ENCODE measurements at regions not wholly inside any gene's neighbourhood (a gene's known extent, or its start where the extent isn't known, plus 50 kb on each side); places are given as distances from the start of the nearest gene placed in this dataset.

DNA sequence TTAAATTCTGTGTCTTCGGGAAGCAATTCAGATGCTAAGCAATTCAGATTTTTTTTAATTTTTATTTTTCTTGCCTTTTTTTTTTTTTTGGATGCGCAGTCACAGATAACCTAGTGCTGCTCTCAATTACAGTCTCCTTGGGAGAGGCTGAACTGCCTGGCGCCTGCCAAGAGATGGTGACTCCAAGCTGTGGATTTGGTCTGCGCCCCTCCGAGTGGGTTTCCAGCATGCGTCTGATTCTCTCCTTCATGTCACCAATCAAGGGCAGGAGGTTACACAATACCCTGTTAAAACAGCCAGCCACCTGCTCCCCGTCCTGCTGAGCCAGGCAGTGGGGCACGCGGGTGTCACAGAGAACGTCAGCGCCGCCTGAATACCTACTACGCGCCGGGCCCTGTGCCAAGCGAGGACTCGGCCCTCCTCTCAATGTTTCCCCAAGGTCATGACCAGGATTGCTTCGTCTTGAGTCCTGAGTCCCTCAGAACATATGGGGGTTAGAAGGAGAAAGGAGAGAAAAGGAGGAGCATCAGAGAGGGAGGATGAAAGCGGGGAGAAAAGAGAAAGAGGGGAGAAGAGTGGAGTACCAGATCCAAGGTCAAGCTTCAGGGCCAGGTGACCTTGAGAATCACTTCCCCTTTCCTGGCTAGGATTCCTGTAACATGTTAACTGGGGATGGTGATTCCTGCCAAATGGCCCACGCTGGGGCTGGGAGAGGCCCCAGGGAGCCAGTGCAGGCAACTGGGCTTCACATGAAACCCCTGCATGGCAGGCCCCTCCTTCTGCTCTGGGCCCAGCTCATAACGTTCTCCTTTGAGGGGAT lies 213.6 kb downstream of the URI1 start:
- H3K9me3 Mint-ChIP-seq = no peaks in the 10 kb centered on the region
- peaks cover 42% of the 10 kb centered on the region for H3K4me1 Mint-ChIP-seq

DNA sequence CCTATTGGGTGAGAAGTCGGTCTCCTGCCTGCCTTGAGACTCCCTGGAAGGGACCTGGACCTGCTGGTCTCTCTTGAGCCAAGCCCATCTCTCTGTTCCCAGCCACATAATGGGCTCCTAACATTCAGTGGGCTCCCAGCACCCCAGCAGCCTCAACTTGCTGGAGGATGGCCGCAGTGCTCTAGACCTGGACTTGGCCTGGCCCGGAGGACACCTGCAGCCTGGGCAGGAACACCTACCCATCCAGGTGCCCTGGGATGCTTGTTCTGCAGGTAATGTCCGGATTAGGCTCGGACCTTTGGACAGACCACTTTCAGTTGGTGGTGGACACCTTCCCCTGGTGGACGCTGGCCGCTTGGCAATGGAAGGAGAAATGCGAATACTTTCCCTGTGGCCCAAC lies 214.6 kb downstream of the URI1 start:
- Mint-ChIP-seq H3K27me3 (ENCODE audit: low read depth, poor library complexity) (peaks cover 31% of the 10 kb centered on the region), H3K4me3 (no peak overlapping the region), H3K36me3 (ENCODE audit: low read depth) (no peaks in the 10 kb centered on the region), H3K4me1 (peaks cover 42% of the 10 kb centered on the region), H3K27ac (no peak overlapping the region), H3K9me3 (no peaks in the 10 kb centered on the region)
- DNase-seq = no peak
- TF ChIP-seq, protein P1, sequence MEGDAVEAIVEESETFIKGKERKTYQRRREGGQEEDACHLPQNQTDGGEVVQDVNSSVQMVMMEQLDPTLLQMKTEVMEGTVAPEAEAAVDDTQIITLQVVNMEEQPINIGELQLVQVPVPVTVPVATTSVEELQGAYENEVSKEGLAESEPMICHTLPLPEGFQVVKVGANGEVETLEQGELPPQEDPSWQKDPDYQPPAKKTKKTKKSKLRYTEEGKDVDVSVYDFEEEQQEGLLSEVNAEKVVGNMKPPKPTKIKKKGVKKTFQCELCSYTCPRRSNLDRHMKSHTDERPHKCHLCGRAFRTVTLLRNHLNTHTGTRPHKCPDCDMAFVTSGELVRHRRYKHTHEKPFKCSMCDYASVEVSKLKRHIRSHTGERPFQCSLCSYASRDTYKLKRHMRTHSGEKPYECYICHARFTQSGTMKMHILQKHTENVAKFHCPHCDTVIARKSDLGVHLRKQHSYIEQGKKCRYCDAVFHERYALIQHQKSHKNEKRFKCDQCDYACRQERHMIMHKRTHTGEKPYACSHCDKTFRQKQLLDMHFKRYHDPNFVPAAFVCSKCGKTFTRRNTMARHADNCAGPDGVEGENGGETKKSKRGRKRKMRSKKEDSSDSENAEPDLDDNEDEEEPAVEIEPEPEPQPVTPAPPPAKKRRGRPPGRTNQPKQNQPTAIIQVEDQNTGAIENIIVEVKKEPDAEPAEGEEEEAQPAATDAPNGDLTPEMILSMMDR (IDR thresholded peaks at IDR 0.05) = no peak

More for the DNA sequence above, 213.6 kb downstream of the URI1 start:
- DNase-seq = no peak
- H3K27me3 Mint-ChIP-seq (ENCODE audit: low read depth, poor library complexity) = peaks cover 30% of the 10 kb centered on the region
- no peak overlapping the region for H3K27ac Mint-ChIP-seq
- TF ChIP-seq, protein P1 (IDR thresholded peaks at IDR 0.05) = no peak
- no peaks in the 10 kb centered on the region for H3K36me3 Mint-ChIP-seq (ENCODE audit: low read depth)
- H3K4me3 Mint-ChIP-seq = no peak overlapping the region

DNA sequence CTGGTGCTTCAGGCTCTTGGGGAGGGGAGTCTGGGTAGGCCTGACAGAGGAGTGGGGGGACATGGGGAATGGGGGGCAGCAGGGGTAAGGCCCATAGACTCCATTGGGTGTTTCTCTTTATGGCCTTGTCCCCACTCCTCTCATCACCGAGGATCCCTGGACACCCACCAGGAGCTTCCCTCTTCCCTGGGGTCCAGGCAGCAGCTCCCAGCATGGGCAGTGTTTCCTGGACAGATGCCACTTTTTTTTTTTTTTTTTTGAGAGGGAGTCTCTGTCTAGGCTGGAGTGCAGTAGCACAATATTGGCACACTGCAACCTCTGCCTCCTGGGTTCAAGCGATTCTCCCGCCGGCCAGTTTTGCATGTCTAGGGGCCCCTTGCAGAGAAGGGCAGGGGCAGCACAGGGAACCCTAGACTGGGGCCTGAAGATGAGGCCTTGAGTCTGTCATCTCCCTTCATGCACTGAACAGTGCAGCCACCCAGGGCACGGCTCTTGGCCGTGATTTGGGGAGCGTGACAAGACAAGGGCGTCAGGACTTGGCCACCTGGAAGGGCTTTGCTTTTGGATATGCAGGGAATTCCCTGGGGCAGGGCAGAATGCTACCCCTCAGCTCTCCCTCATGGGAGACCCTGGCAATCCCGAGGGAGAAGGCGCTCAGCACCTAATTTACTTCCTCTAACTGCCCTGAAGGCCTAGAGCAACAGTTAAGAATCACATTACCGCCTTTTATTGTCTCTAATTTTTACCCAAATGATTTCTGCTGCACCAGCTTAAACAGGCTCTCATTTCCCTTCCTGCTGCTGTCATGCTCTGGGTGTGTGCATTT lies 213.9 kb upstream of the ZNF536 start:
- TF ChIP-seq, protein P1 (IDR thresholded peaks at IDR 0.05) = no peak
- DNase-seq = no peak
- Mint-ChIP-seq H3K27ac (no peak overlapping the region), H3K9me3 (no peaks in the 10 kb centered on the region), H3K36me3 (ENCODE audit: low read depth) (no peaks in the 10 kb centered on the region), H3K4me1 (peaks cover 36% of the 10 kb centered on the region), H3K27me3 (ENCODE audit: low read depth, poor library complexity) (peaks cover 30% of the 10 kb centered on the region), H3K4me3 (no peak overlapping the region)

DNA sequence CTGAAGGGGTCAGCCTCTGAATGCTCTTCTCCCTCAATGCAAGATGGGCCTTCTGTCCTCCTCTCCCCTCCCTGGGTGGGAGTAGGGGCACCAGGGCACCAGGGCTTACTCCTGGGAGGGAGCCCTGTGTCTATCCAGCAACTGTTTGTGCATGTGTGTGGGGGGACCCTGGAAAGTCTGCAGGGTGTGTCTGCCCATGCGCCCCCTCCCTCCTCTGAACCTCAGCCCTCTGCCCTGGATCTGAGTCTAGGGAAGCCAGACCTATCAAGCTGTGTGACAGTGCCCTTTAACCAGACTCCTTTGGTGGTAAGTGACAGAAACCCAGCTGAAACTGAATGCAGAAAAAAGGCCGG lies 213.3 kb upstream of the ZNF536 start:
- H3K4me3 Mint-ChIP-seq = no peak overlapping the region
- no peak overlapping the region for H3K27ac Mint-ChIP-seq
- no peaks in the 10 kb centered on the region for H3K9me3 Mint-ChIP-seq
- DNase-seq = no peak
- peaks cover 30% of the 10 kb centered on the region for H3K4me1 Mint-ChIP-seq
- no peaks in the 10 kb centered on the region for H3K36me3 Mint-ChIP-seq (ENCODE audit: low read depth)
- TF ChIP-seq, protein P1 (IDR thresholded peaks at IDR 0.05) = no peak
- H3K27me3 Mint-ChIP-seq (ENCODE audit: low read depth, poor library complexity) = peaks cover 30% of the 10 kb centered on the region

DNA sequence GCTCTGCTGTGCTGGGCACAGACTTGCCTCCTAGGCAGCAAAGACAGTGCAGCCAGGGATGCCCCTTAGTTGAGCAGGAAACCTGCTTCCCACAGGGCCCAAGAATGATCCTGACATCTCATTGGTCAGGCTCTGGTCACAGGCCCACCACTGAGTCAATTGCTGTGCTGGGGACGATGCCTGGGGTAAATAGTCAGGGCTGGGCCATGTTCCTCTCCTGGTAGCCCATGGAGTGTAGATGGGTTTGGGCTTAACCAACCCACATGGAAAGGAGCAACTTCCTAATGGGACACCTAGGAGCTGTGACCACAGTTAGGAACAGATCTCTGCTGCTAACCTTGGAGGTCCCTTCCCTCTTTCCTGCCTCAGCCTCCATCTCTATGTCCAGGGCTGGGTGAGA lies 212.5 kb upstream of the ZNF536 start:
- H3K36me3 Mint-ChIP-seq (ENCODE audit: low read depth) = no peaks in the 10 kb centered on the region
- H3K27me3 Mint-ChIP-seq (ENCODE audit: low read depth, poor library complexity) = peaks cover 32% of the 10 kb centered on the region
- DNase-seq = no peak
- no peak overlapping the region for H3K4me3 Mint-ChIP-seq
- peaks cover 22% of the 10 kb centered on the region for H3K4me1 Mint-ChIP-seq
- no peak overlapping the region for H3K27ac Mint-ChIP-seq
- H3K9me3 Mint-ChIP-seq = no peaks in the 10 kb centered on the region
- TF ChIP-seq, protein P1 (IDR thresholded peaks at IDR 0.05) = no peak
